GM21717 (cell line): ENCODE measurements at regions not wholly inside any gene's neighbourhood (a gene's known extent, or its start where the extent isn't known, plus 50 kb on each side); places are given as distances from the start of the nearest gene placed in this dataset.
"Not testable (repeated sequence)": the region's sequence is repeated elsewhere in the genome, so short reads cannot be mapped to it uniquely, and the experiment has no call there.

Experiments used
- ATAC-seq: cut with Tn5 transposase; IDR thresholded peaks from one replicate; pipeline ENCODE4 v1.9.1; 2021; ENCODE audit warnings: mild to moderate bottlenecking, moderate library complexity; ENCODE audit not compliant: unreplicated experiment

- ATAC-seq, result no peak
Observed at GRCh38 chr16:72598696-72599095, 426.7 kb upstream of the PMFBP1 start.

- ATAC-seq, result no peak
Observed at GRCh38 chr16:72597938-72598337, 426.0 kb upstream of the PMFBP1 start.

GRCh38 chr16:72596373-72596772 lies 424.4 kb upstream of the PMFBP1 start:
- no peak for ATAC-seq

GRCh38 chr16:72590151-72590937 lies 418.4 kb upstream of the PMFBP1 start:
- peak; percentile 80 for ATAC-seq

GRCh38 chr16:72588551-72588950 lies 416.6 kb upstream of the PMFBP1 start:
- no peak for ATAC-seq

GRCh38 chr16:72578061-72578460 lies 406.1 kb upstream of the PMFBP1 start:
- ATAC-seq, result not testable (repeated sequence)

GRCh38 chr16:72576189-72576588 lies 404.2 kb upstream of the PMFBP1 start:
- no peak for ATAC-seq

GRCh38 chr16:72569677-72570076 lies 397.7 kb upstream of the PMFBP1 start:
- no peak for ATAC-seq

GRCh38 chr16:72568502-72568901 lies 396.5 kb upstream of the PMFBP1 start:
- ATAC-seq, result no peak

GRCh38 chr16:72566174-72566573 lies 394.2 kb upstream of the PMFBP1 start:
- no peak for ATAC-seq

GRCh38 chr16:72565106-72565505 lies 393.2 kb upstream of the PMFBP1 start:
- ATAC-seq, result no peak

- ATAC-seq, result no peak
Observed at GRCh38 chr16:72560617-72561016, 388.7 kb upstream of the PMFBP1 start.

GRCh38 chr16:72558501-72558900 lies 386.5 kb upstream of the PMFBP1 start:
- no peak for ATAC-seq

GRCh38 chr16:72554935-72555334 lies 383.0 kb upstream of the PMFBP1 start:
- ATAC-seq, result no peak

GRCh38 chr16:72552654-72553053 lies 380.7 kb upstream of the PMFBP1 start:
- no peak for ATAC-seq

- ATAC-seq, result no peak
Observed at GRCh38 chr16:72551649-72552048, 379.7 kb upstream of the PMFBP1 start.

- no peak for ATAC-seq
Observed at GRCh38 chr16:72549878-72550277, 377.9 kb upstream of the PMFBP1 start.

- ATAC-seq, result no peak
Observed at GRCh38 chr16:72542102-72542501, 370.1 kb upstream of the PMFBP1 start.

- no peak for ATAC-seq
Observed at GRCh38 chr16:72537664-72538063, 365.7 kb upstream of the PMFBP1 start.

- ATAC-seq, result no peak
Observed at GRCh38 chr16:72536723-72537435, 364.9 kb upstream of the PMFBP1 start.

GRCh38 chr16:72532906-72533410 lies 361.0 kb upstream of the PMFBP1 start:
- no peak for ATAC-seq

GRCh38 chr16:72530434-72530833 lies 358.5 kb upstream of the PMFBP1 start:
- ATAC-seq, result no peak
